ENCODE measurements at regions not wholly inside any gene's neighbourhood (a gene's known extent, or its start where the extent isn't known, plus 50 kb on each side); places are given as distances from the start of the nearest gene placed in this dataset.
"Not testable (repeated sequence)": the region's sequence is repeated elsewhere in the genome, so short reads cannot be mapped to it uniquely, and the experiment has no call there.

- DNase-seq (ENCODE audit: low spot score) (no peak), FAIRE-seq (no peak)
Measured at GRCh38 chr21:35382696-35383095, 333.6 kb upstream of the RUNX1 start.

- FAIRE-seq (no peak), DNase-seq (ENCODE audit: low spot score) (no peak)
Measured at GRCh38 chr21:35381743-35382310, 332.7 kb upstream of the RUNX1 start.

- not testable (repeated sequence) for FAIRE-seq
Measured at GRCh38 chr21:35380304-35380703, 331.2 kb upstream of the RUNX1 start.

GRCh38 chr21:35378881-35379280, 329.8 kb upstream of the RUNX1 start:
- no peak for DNase-seq (ENCODE audit: low spot score)
- no peak for FAIRE-seq

More at GRCh38 chr21:35380304-35380703, 331.2 kb upstream of the RUNX1 start:
- not testable (repeated sequence) for DNase-seq (ENCODE audit: low spot score)

GRCh38 chr21:35377505-35378090, 328.5 kb upstream of the RUNX1 start:
- no peak for FAIRE-seq
- DNase-seq (ENCODE audit: low spot score) = no peak

- FAIRE-seq = no peak
Measured at GRCh38 chr21:35376406-35377135, 327.5 kb upstream of the RUNX1 start.

GRCh38 chr21:35375115-35375514, 326.0 kb upstream of the RUNX1 start:
- FAIRE-seq = no peak
- no peak for DNase-seq (ENCODE audit: low spot score)

More at GRCh38 chr21:35376406-35377135, 327.5 kb upstream of the RUNX1 start:
- DNase-seq (ENCODE audit: low spot score) = no peak

GRCh38 chr21:35373998-35374397, 324.9 kb upstream of the RUNX1 start:
- no peak for FAIRE-seq
- DNase-seq (ENCODE audit: low spot score) = no peak

- DNase-seq (ENCODE audit: low spot score) (no peak), FAIRE-seq (no peak)
Measured at GRCh38 chr21:35372201-35372600, 323.1 kb upstream of the RUNX1 start.

- no peak for DNase-seq (ENCODE audit: low spot score)
- FAIRE-seq = no peak
Measured at GRCh38 chr21:35370671-35371070, 321.6 kb upstream of the RUNX1 start.

- FAIRE-seq (no peak), DNase-seq (ENCODE audit: low spot score) (no peak)
Measured at GRCh38 chr21:35370071-35370470, 321.0 kb upstream of the RUNX1 start.

- FAIRE-seq (peak; percentile 73), DNase-seq (ENCODE audit: low spot score) (no peak)
Measured at GRCh38 chr21:35368326-35368725, 319.2 kb upstream of the RUNX1 start.

- FAIRE-seq (no peak), DNase-seq (ENCODE audit: low spot score) (no peak)
Measured at GRCh38 chr21:35367553-35367952, 318.5 kb upstream of the RUNX1 start.

GRCh38 chr21:35366394-35367080, 317.4 kb upstream of the RUNX1 start:
- no peak for DNase-seq (ENCODE audit: low spot score)

GRCh38 chr21:35363458-35363857, 314.4 kb upstream of the RUNX1 start:
- no peak for DNase-seq (ENCODE audit: low spot score)
- no peak for FAIRE-seq

More at GRCh38 chr21:35366394-35367080, 317.4 kb upstream of the RUNX1 start:
- no peak for FAIRE-seq

- DNase-seq (ENCODE audit: low spot score) (no peak), FAIRE-seq (no peak)
Measured at GRCh38 chr21:35361988-35362387, 312.9 kb upstream of the RUNX1 start.

GRCh38 chr21:35360870-35361570, 311.9 kb upstream of the RUNX1 start:
- FAIRE-seq (no peak), DNase-seq (ENCODE audit: low spot score) (no peak)

GRCh38 chr21:35359076-35359475, 310.0 kb upstream of the RUNX1 start:
- DNase-seq (ENCODE audit: low spot score) (no peak), FAIRE-seq (no peak)

GRCh38 chr21:35358008-35358407, 308.9 kb upstream of the RUNX1 start:
- no peak for FAIRE-seq

GRCh38 chr21:35357041-35357780, 308.1 kb upstream of the RUNX1 start:
- no peak for FAIRE-seq

More at GRCh38 chr21:35358008-35358407, 308.9 kb upstream of the RUNX1 start:
- DNase-seq (ENCODE audit: low spot score) = no peak

GRCh38 chr21:35354078-35354477, 305.0 kb upstream of the RUNX1 start:
- FAIRE-seq (no peak), DNase-seq (ENCODE audit: low spot score) (no peak)

More at GRCh38 chr21:35357041-35357780, 308.1 kb upstream of the RUNX1 start:
- DNase-seq (ENCODE audit: low spot score) = no peak

All from urothelium cell line (cell line).